ENCODE measurements at regions not wholly inside any gene's neighbourhood (a gene's known extent, or its start where the extent isn't known, plus 50 kb on each side); places are given as distances from the start of the nearest gene placed in this dataset.
A peak's percentile ranks its signal among the peaks of the same experiment; 100 is the strongest.

- Histone ChIP-seq H3K4me3 (peak overlapping the region; percentile 91), H3K4me2 (peak overlapping the region; percentile 76), H3K4me1 (ENCODE audit: insufficient read depth) (peaks cover 31% of the 10 kb centered on the region), H2AFZ (peak overlapping the region; percentile 95), H3K27me3 (ENCODE audit: insufficient read depth) (peaks cover 78% of the 10 kb centered on the region), H3F3A (replicated peaks; ENCODE audit: low read depth) (peaks cover 6% of the 10 kb centered on the region; the same call in 1 of the 2 replicates), H4K20me1 (replicated peaks; ENCODE audit: insufficient read depth) (peaks cover 4% of the 10 kb centered on the region), H3K9me2 (ENCODE audit: insufficient read depth) (no peaks in the 10 kb centered on the region), H3K36me3 (ENCODE audit: insufficient read depth) (no peaks in the 10 kb centered on the region; the same call in 1 of the 2 replicates), H3K79me2 (replicated peaks; ENCODE audit: insufficient read depth) (no peaks in the 10 kb centered on the region), H3K27ac (ENCODE audit: low read depth) (no peak overlapping the region)
- DNase-seq (ENCODE audit: low spot score) (peak; percentile 60), ATAC-seq (peak; percentile 14)
- H3K27ac Mint-ChIP-seq: no peak overlapping the region
- H3K36me3 Mint-ChIP-seq (ENCODE audit: low read depth): no peaks in the 10 kb centered on the region
- TF ChIP-seq EZH2 (IDR thresholded peaks at IDR 0.05; ENCODE audit: low read depth, unreplicated experiment): peak; percentile 92
- no peak for TF ChIP-seq ZNF331 (CRISPR knock-in tag; IDR thresholded peaks at IDR 0.05; ENCODE audit: low read depth)
- TF ChIP-seq NANOG (IDR thresholded peaks at IDR 0.05; ENCODE audit: borderline replicate concordance): no peak
- TF ChIP-seq JUNB (IDR thresholded peaks at IDR 0.05; ENCODE audit: unreplicated experiment): no peak
- TF ChIP-seq REST (IDR thresholded peaks at IDR 0.05; ENCODE audit: unreplicated experiment): no peak
- TF ChIP-seq, protein P1, sequence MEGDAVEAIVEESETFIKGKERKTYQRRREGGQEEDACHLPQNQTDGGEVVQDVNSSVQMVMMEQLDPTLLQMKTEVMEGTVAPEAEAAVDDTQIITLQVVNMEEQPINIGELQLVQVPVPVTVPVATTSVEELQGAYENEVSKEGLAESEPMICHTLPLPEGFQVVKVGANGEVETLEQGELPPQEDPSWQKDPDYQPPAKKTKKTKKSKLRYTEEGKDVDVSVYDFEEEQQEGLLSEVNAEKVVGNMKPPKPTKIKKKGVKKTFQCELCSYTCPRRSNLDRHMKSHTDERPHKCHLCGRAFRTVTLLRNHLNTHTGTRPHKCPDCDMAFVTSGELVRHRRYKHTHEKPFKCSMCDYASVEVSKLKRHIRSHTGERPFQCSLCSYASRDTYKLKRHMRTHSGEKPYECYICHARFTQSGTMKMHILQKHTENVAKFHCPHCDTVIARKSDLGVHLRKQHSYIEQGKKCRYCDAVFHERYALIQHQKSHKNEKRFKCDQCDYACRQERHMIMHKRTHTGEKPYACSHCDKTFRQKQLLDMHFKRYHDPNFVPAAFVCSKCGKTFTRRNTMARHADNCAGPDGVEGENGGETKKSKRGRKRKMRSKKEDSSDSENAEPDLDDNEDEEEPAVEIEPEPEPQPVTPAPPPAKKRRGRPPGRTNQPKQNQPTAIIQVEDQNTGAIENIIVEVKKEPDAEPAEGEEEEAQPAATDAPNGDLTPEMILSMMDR (conservative IDR thresholded peaks at IDR 0.05; ENCODE audit: low read depth in 2 of 2): no peak
- TF ChIP-seq EZH2phosphoT487 (IDR thresholded peaks at IDR 0.05; ENCODE audit: unreplicated experiment): peak; percentile 49
- no peak for TF ChIP-seq STAT1 (IDR thresholded peaks at IDR 0.05; ENCODE audit: unreplicated experiment)
- TF ChIP-seq, protein P2, sequence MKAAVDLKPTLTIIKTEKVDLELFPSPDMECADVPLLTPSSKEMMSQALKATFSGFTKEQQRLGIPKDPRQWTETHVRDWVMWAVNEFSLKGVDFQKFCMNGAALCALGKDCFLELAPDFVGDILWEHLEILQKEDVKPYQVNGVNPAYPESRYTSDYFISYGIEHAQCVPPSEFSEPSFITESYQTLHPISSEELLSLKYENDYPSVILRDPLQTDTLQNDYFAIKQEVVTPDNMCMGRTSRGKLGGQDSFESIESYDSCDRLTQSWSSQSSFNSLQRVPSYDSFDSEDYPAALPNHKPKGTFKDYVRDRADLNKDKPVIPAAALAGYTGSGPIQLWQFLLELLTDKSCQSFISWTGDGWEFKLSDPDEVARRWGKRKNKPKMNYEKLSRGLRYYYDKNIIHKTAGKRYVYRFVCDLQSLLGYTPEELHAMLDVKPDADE (IDR thresholded peaks at IDR 0.05): no peak
- TF ChIP-seq POLR2AphosphoS5 (IDR thresholded peaks at IDR 0.05; ENCODE audit: low read depth): no peak
- H3K27me3 Mint-ChIP-seq (ENCODE audit: insufficient read depth, low read depth, poor library complexity): peaks cover 69% of the 10 kb centered on the region
- H3K4me3 Mint-ChIP-seq: peak overlapping the region; percentile 88
- H3K9me3 Mint-ChIP-seq: no peaks in the 10 kb centered on the region
- H3K4me1 Mint-ChIP-seq: peaks cover 21% of the 10 kb centered on the region
These were observed 97.6 kb upstream of the HSD17B12 start for GRCh38 chr11:43582863-43583462.

Data from GM23338 (cell line).